ENCODE measurements at regions not wholly inside any gene's neighbourhood (a gene's known extent, or its start where the extent isn't known, plus 50 kb on each side); places are given as distances from the start of the nearest gene placed in this dataset.
"Not testable (repeated sequence)": the region's sequence is repeated elsewhere in the genome, so short reads cannot be mapped to it uniquely, and the experiment has no call there.

GRCh38 chr10:17538941-17539340 is 78.2 kb downstream of the HACD1 start:
- no peak for DNase-seq (ENCODE audit: insufficient read length, low spot score)
- TF ChIP-seq POLR2A (IDR thresholded peaks at IDR 0.05; ENCODE audit: low read depth, low read length) = no peak
- FAIRE-seq = no peak

GRCh38 chr10:17537281-17537680 is 79.9 kb downstream of the HACD1 start:
- no peak for FAIRE-seq
- TF ChIP-seq POLR2A (IDR thresholded peaks at IDR 0.05; ENCODE audit: low read depth, low read length) = no peak
- DNase-seq (ENCODE audit: insufficient read length, low spot score) = no peak

GRCh38 chr10:17536221-17536620 is 81.0 kb downstream of the HACD1 start:
- DNase-seq (ENCODE audit: insufficient read length, low spot score) (no peak), FAIRE-seq (no peak)
- no peak for TF ChIP-seq POLR2A (IDR thresholded peaks at IDR 0.05; ENCODE audit: low read depth, low read length)

GRCh38 chr10:17533731-17534130 is 79.3 kb upstream of the ST8SIA6 start:
- FAIRE-seq = no peak

GRCh38 chr10:17528306-17528862 is 74.0 kb upstream of the ST8SIA6 start:
- FAIRE-seq = peak; percentile 72
- no peak for TF ChIP-seq POLR2A (IDR thresholded peaks at IDR 0.05; ENCODE audit: low read depth, low read length)
- DNase-seq (ENCODE audit: insufficient read length, low spot score) = no peak

More at GRCh38 chr10:17533731-17534130, 79.3 kb upstream of the ST8SIA6 start:
- no peak for DNase-seq (ENCODE audit: insufficient read length, low spot score)
- TF ChIP-seq POLR2A (IDR thresholded peaks at IDR 0.05; ENCODE audit: low read depth, low read length) = no peak

- DNase-seq (ENCODE audit: insufficient read length, low spot score) (no peak), FAIRE-seq (peak; percentile 83)
- TF ChIP-seq POLR2A (IDR thresholded peaks at IDR 0.05; ENCODE audit: low read depth, low read length) = no peak
Measured at GRCh38 chr10:17527514-17528146, 73.2 kb upstream of the ST8SIA6 start.

GRCh38 chr10:17526571-17526970 is 72.2 kb upstream of the ST8SIA6 start:
- FAIRE-seq; DNase-seq (ENCODE audit: insufficient read length, low spot score): not testable (repeated sequence)

GRCh38 chr10:17523917-17524316 is 69.5 kb upstream of the ST8SIA6 start:
- DNase-seq (ENCODE audit: insufficient read length, low spot score) = no peak

GRCh38 chr10:17523246-17523753 is 68.9 kb upstream of the ST8SIA6 start:
- no peak for FAIRE-seq
- no peak for DNase-seq (ENCODE audit: insufficient read length, low spot score)
- TF ChIP-seq POLR2A (IDR thresholded peaks at IDR 0.05; ENCODE audit: low read depth, low read length) = no peak

More at GRCh38 chr10:17523917-17524316, 69.5 kb upstream of the ST8SIA6 start:
- no peak for FAIRE-seq
- no peak for TF ChIP-seq POLR2A (IDR thresholded peaks at IDR 0.05; ENCODE audit: low read depth, low read length)

GRCh38 chr10:17522269-17522668 is 67.9 kb upstream of the ST8SIA6 start:
- not testable (repeated sequence) for FAIRE-seq; DNase-seq (ENCODE audit: insufficient read length, low spot score)

GRCh38 chr10:17519457-17519856 is 65.1 kb upstream of the ST8SIA6 start:
- no peak for FAIRE-seq
- no peak for TF ChIP-seq POLR2A (IDR thresholded peaks at IDR 0.05; ENCODE audit: low read depth, low read length)
- no peak for DNase-seq (ENCODE audit: insufficient read length, low spot score)

- DNase-seq (ENCODE audit: insufficient read length, low spot score) (no peak), FAIRE-seq (no peak)
- no peak for TF ChIP-seq POLR2A (IDR thresholded peaks at IDR 0.05; ENCODE audit: low read depth, low read length)
Measured at GRCh38 chr10:17518338-17518737, 63.9 kb upstream of the ST8SIA6 start.

- FAIRE-seq = no peak
- no peak for TF ChIP-seq POLR2A (IDR thresholded peaks at IDR 0.05; ENCODE audit: low read depth, low read length)
- DNase-seq (ENCODE audit: insufficient read length, low spot score) = no peak
Measured at GRCh38 chr10:17516376-17516775, 62.0 kb upstream of the ST8SIA6 start.

- FAIRE-seq (peak; percentile 96), DNase-seq (ENCODE audit: insufficient read length, low spot score) (peak; percentile 25)
- TF ChIP-seq POLR2A (IDR thresholded peaks at IDR 0.05; ENCODE audit: low read depth, low read length) = no peak
Measured at GRCh38 chr10:17512341-17513001, 58.1 kb upstream of the ST8SIA6 start.
